ENCODE measurements at regions not wholly inside any gene's neighbourhood (a gene's known extent, or its start where the extent isn't known, plus 50 kb on each side); places are given as distances from the start of the nearest gene placed in this dataset.
"Not testable (repeated sequence)": the region's sequence is repeated elsewhere in the genome, so short reads cannot be mapped to it uniquely, and the experiment has no call there.

DNA sequence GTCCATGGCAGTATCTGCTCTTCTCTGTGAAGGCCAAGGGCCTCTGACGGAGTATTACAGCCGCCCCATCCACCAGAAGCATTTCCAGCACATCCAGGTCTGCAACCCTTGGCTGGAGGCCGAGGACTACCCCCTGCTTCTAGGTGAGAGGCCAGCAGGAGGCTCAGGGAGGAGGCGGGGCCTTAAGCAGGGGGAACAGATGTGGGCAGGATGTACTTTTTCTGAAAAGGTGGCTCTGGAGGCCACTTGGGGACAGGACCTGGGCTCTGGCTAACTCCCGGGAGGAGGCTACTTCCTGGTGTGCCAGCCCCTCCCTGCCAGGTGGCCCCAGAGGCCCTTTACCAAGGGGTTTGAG lies 113.9 kb upstream of the ALDH3B2 start:
- in situ Hi-C loops (cut with HindIII; ENCODE audit: low sequenced_read_pairs): not testable (repeated sequence)

DNA sequence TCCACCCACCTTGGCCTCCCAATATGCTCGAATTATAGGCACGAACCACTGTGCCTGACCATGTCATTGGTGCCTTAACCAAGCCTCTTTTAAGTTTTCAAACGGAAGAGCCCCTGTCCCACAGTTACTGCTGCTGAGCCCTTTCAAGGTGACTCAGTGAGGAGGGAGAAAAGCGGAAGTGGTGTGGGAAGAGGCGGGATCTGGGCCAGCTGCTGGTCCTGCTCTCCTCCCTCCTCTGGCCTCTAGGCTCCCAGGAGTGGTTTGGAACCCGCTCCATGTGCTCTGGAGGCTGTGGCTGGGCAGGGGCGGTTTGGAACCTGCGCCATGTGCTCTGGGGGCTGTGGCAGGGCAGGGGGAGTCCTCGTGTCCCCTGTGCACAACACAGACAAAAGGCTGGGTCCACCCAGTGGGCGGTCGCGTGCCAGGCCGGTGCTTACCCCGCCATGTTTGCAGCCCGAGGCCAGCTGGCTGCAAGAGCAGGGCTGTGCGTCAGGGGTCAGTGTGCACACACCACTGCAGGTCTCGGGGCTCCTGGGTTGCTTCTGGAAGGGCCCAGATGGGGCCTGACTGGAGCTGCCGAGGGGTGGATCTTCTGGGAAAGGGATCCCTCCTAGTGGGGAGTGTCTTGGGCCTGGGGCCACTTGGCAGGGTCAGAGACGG lies 113.4 kb upstream of the ALDH3B2 start:
- in situ Hi-C loops (cut with HindIII; ENCODE audit: low sequenced_read_pairs); DNase-seq (ENCODE audit: low spot score): not testable (repeated sequence)

More for the DNA sequence above, 113.9 kb upstream of the ALDH3B2 start:
- not testable (repeated sequence) for DNase-seq (ENCODE audit: low spot score)

DNA sequence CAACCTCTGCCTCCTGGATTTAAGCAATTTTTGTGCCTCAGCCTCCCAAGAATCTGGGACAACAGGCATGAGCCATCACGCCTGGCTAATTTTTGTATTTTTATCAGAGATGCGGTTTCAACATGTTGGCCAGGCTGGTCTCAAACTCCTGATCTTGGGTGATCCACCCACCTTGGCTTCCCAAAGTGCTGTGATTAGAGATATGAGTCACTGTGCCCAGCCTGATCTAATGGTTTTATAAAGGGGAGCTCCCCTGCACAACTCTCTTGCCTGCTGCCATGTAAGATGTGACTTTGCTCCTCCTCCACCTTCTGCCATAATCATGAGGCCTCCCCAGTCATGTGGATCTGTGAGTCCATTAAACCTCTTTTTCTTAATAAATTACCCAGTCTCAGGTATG lies 107.5 kb upstream of the ALDH3B2 start:
- in situ Hi-C loops (cut with HindIII; ENCODE audit: low sequenced_read_pairs); DNase-seq (ENCODE audit: low spot score): not testable (repeated sequence)

DNA sequence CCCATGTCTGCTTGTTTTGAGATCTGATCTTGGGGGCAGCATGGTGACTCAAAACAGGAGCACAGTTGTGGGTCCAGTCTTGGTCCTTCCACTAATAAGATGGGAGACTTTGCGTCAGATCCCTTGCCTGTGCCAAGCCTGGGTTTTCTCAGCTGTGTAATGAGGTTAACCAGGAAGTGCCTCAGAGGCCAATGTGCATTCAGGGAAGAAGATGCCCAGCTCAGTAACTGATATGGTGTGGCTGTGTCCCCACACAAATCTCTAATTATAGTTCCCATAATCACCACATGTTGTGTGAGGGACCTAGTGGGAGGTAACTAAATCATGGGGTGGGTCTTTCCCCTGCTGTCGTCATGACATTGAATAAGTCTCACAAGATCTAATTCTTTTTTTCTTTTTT lies 107.1 kb upstream of the ALDH3B2 start:
- DNase-seq (ENCODE audit: low spot score); in situ Hi-C loops (cut with HindIII; ENCODE audit: low sequenced_read_pairs): not testable (repeated sequence)

DNA sequence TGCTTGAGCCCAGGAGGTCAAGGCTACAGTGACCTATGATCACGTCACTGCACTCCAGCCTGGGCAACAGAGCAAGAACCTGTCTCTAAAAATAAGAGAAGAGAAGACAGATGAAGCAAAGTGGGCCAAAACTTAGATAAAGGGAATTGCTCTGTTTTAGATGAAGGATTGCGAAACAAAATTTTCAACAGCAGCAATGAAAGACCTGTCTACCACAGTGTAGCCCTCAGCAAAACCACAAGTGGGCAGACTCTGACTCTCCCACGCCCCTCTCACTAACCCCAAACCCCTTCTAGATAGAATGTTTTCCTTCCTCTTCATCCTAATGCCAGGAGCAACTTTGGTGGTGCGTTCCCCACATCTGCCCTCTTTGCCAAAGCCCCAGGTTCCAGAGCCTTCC lies 105.6 kb upstream of the ALDH3B2 start:
- no peak for DNase-seq (ENCODE audit: low spot score)
- in situ Hi-C loops (cut with HindIII; ENCODE audit: low sequenced_read_pairs): no loop called here

DNA sequence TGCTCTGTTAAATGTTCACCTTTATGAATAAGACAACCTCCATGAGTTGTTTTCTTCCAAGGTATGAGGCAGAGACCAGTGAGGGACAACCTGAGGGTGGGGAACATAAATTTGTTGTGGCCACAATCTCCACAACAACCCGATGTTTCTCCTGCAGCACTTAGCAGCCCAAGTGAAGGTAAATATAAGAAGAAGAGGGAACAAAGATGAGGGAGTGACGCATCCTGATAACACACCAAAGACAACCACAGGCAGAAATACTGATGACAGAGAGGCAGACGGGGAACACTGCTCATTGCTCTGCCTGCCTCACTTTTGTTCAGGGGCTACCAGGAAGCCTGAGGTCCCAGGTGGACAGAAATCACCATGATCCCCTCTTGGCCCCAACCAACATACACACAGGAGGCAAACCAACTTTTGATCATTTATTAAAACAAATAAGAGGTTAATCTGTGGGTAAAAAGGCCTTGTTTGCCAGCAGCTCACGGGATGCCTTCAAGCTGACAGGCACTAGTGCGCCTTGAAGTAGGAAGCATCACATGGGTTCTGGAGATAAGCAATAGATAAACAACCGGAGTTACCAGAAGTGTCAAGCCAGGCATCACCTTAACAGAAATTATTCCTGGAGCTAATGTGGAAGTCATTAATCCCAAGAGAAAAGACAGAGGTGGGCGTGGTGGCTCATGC lies 104.9 kb upstream of the ALDH3B2 start:
- DNase-seq (ENCODE audit: low spot score); in situ Hi-C loops (cut with HindIII; ENCODE audit: low sequenced_read_pairs): not testable (repeated sequence)

GRCh38 chr11:67776852-67777520 lies 102.6 kb upstream of the ALDH3B2 start:
- no peak for DNase-seq (ENCODE audit: low spot score)
- in situ Hi-C loops (cut with HindIII; ENCODE audit: low sequenced_read_pairs): no loop called here

GRCh38 chr11:67774175-67774574 lies 99.8 kb upstream of the ALDH3B2 start:
- DNase-seq (ENCODE audit: low spot score): not testable (repeated sequence)

GRCh38 chr11:67768001-67768730 lies 93.7 kb upstream of the ALDH3B2 start:
- peak; percentile 65 for DNase-seq (ENCODE audit: low spot score)
- in situ Hi-C loops (cut with HindIII; ENCODE audit: low sequenced_read_pairs): not testable (repeated sequence)

More at GRCh38 chr11:67774175-67774574, 99.8 kb upstream of the ALDH3B2 start:
- in situ Hi-C loops (cut with HindIII; ENCODE audit: low sequenced_read_pairs): not testable (repeated sequence)

DNA sequence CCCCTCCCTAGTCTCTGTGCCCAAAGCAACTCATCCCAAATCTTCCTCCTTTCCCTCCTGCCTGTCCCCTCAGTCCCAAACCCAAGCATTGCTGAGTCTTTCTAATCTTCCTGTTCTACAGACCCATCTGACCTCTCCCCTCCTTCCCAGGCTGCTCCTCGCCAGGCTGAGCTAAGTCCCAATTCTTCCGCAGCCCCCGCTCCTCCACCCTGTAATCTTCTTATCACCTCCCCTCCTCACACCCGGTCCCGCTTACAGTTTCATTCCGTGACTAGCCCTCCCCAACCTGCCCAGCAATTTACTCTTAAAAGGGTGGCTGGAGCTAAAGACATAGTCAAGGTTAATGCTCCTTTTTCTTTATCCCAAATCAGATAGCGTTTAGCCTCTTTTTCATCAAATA lies 86.8 kb upstream of the ALDH3B2 start:
- in situ Hi-C loops (cut with HindIII; ENCODE audit: low sequenced_read_pairs): not testable (repeated sequence)

DNA sequence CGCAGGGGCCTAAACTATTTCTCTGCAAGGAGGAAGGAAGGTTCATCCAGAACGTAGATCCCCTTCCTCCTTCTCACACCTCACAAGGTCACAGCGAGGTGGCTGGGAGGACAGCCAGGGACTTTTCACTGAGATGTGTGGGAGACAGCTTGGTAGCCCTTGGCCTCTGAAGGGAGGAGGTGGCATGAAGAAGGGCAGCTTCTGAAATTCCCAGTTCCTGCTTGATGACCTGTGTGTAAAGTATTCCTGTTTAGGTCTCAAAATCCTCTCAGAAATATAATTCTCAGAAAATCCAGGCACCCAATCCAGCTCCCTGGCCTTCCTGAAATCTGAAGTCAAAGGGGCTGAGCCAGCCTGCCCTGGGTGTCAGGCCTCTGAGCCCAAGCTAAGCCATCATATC lies 84.9 kb upstream of the ALDH3B2 start:
- DNase-seq (ENCODE audit: low spot score); in situ Hi-C loops (cut with HindIII; ENCODE audit: low sequenced_read_pairs): not testable (repeated sequence)

More for the DNA sequence above, 86.8 kb upstream of the ALDH3B2 start:
- DNase-seq (ENCODE audit: low spot score): not testable (repeated sequence)

- in situ Hi-C loops (cut with HindIII; ENCODE audit: low sequenced_read_pairs): not testable (repeated sequence)
Measured at GRCh38 chr11:67758467-67758866, 84.0 kb upstream of the ALDH3B2 start.

GRCh38 chr11:67758009-67758408 lies 83.6 kb upstream of the ALDH3B2 start:
- DNase-seq (ENCODE audit: low spot score); in situ Hi-C loops (cut with HindIII; ENCODE audit: low sequenced_read_pairs): not testable (repeated sequence)

More at GRCh38 chr11:67758467-67758866, 84.0 kb upstream of the ALDH3B2 start:
- not testable (repeated sequence) for DNase-seq (ENCODE audit: low spot score)

DNA sequence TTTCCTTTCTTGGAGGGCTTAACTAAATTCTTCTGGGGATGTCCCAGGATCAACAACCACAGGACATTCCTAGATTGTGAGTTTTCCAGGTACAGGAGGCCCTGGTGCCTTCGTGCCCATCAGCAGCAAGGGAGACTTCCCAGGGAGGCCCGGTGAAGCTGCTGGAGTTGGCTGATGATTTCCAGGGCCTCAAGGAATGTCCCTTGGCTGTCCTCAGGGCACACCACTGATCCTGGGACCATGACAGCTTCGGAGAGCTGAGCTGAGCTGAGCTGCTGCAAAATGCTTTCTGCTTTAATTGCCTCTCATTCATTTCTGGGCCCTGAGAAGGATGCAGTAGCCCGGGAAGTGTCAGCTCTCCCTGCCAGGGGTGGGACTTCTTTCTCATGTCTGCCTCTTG lies 79.4 kb upstream of the ALDH3B2 start:
- in situ Hi-C loops (cut with HindIII; ENCODE audit: low sequenced_read_pairs); DNase-seq (ENCODE audit: low spot score): not testable (repeated sequence)

- in situ Hi-C loops (cut with HindIII; ENCODE audit: low sequenced_read_pairs): no loop called here
- no peak for DNase-seq (ENCODE audit: low spot score)
Measured at GRCh38 chr11:67745181-67745726, 70.8 kb upstream of the ALDH3B2 start.

DNA sequence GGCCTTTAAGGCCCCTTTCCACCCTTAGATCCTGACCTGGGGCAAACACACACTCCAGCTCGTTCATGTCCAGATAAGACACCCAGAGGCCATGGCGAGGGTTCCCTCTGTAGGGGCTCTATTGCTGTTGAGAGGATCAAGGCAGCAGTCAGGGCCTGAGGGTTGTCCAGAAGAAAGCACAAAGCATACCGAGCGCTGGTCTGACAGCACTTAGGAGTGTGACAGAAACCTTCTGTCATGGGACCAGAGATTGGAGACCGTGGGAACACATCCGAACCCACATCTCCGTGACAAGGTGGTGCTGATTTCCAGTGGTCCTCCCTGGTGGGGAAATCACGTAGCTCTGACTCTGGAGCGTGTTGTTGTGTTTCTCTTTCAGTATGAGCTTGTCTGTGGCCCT lies 69.8 kb upstream of the ALDH3B2 start:
- in situ Hi-C loops (cut with HindIII; ENCODE audit: low sequenced_read_pairs); DNase-seq (ENCODE audit: low spot score): not testable (repeated sequence)

- in situ Hi-C loops (cut with HindIII; ENCODE audit: low sequenced_read_pairs); DNase-seq (ENCODE audit: low spot score): not testable (repeated sequence)
Measured at GRCh38 chr11:67738231-67738630, 63.8 kb upstream of the ALDH3B2 start.

- in situ Hi-C loops (cut with HindIII; ENCODE audit: low sequenced_read_pairs); DNase-seq (ENCODE audit: low spot score): not testable (repeated sequence)
Measured at GRCh38 chr11:67737562-67738080, 63.2 kb upstream of the ALDH3B2 start.

Measured in G401 (cell line).